SK-N-SH (cell line): ENCODE measurements at regions not wholly inside any gene's neighbourhood (a gene's known extent, or its start where the extent isn't known, plus 50 kb on each side); places are given as distances from the start of the nearest gene placed in this dataset.

ENCODE experiments used
- CTCF ChIA-PET: fragments of 300-600, 350-600 bp; formaldehyde crosslinking; extraction: SDS; loops from one replicate; lab custom pipeline; 2021; lab: Yijun Ruan, JAX
- POLR2A ChIA-PET: fragments of 350-600 bp; sonication (Branson Sonifier 250); formaldehyde crosslinking; extraction: SDS; loops from one replicate; lab custom pipeline; 2020; ENCODE audit warnings: antibody characterized with exemption, inconsistent platforms; lab: Yijun Ruan, JAX
- DNase-seq: peaks from one replicate; pipeline ENCODE4 v3.0.0; 2012
- H2AFZ ChIP-seq: fragments of 200-600 bp; sonication (generic); 2 replicates; pipeline ENCODE4 v1.8.1; 2016; ENCODE audit warnings: antibody characterized with exemption, mild to moderate bottlenecking, low read depth
- H3F3A ChIP-seq: fragments of 200-600 bp; sonication (generic); replicated peaks from 2 replicates; pipeline ENCODE3; 2016; ENCODE audit warnings: antibody characterized with exemption, mild to moderate bottlenecking; ENCODE audit not compliant: insufficient read depth
- H3K27ac ChIP-seq, 2 experiments: fragments of 200-500 bp in 1 of 2; fragments of 200-600 bp in 1 of 2; sonication (Bioruptor generic) in 1 of 2; sonication (generic), shearing (Covaris generic) in 1 of 2; 2 replicates each; pipeline versions ENCODE4 v1.5.1 to v1.6.1; 2014 to 2016; ENCODE audit warnings: low read depth in 2 of 2, inconsistent platforms in 1 of 2, low read length in 1 of 2, mild to moderate bottlenecking in 1 of 2, mixed read lengths in 1 of 2
- H3K27me3 ChIP-seq: fragments of 200-600 bp; sonication (generic), shearing (Covaris generic); 2 replicates; pipeline ENCODE4 v1.6.1; 2016; ENCODE audit warnings: mixed run types; ENCODE audit not compliant: insufficient read depth
- H3K36me3 ChIP-seq, 2 experiments: fragments of 200-500 bp in 1 of 2; fragments of 200-600 bp in 1 of 2; sonication (Bioruptor generic) in 1 of 2; sonication (generic) in 1 of 2; replicated peaks in 1 of 2; 2 replicates each; pipeline versions ENCODE3 to v1.5.1; 2014 to 2016; ENCODE audit warnings: low read length in 1 of 2, mild to moderate bottlenecking in 1 of 2; ENCODE audit not compliant: insufficient read depth in 2 of 2, control insufficient read depth in 1 of 2
- H3K4me1 ChIP-seq, 2 experiments: fragments of 200-500 bp in 1 of 2; fragments of 200-600 bp in 1 of 2; sonication (Bioruptor generic) in 1 of 2; sonication (generic), shearing (Covaris generic) in 1 of 2; 2 replicates each; pipeline versions ENCODE4 v1.5.1 to v1.6.1; 2014 to 2016; ENCODE audit warnings: low read depth in 1 of 2, low read length in 1 of 2, mixed run types in 1 of 2; ENCODE audit not compliant: insufficient read depth in 2 of 2, control insufficient read depth in 1 of 2
- H3K4me2 ChIP-seq: fragments of 200-600 bp; sonication (generic), shearing (Covaris generic); 2 replicates; pipeline ENCODE4 v1.6.1; 2017; ENCODE audit warnings: mixed run types
- H3K4me3 ChIP-seq, 2 experiments: fragments of 200-500 bp in 1 of 2; fragments of 200-600 bp in 1 of 2; sonication (Bioruptor generic) in 1 of 2; sonication (generic), shearing (Covaris generic) in 1 of 2; 2 replicates each; pipeline versions ENCODE4 v1.5.1 to v1.8.1; 2014 to 2016; ENCODE audit warnings: low read depth in 2 of 2, inconsistent platforms in 1 of 2, low read length in 1 of 2, mild to moderate bottlenecking in 1 of 2, mixed read lengths in 1 of 2, moderate library complexity in 1 of 2
- H3K79me2 ChIP-seq: fragments of 200-600 bp; sonication (generic); 2 replicates; pipeline ENCODE4 v1.8.1; 2017; ENCODE audit warnings: mild to moderate bottlenecking; ENCODE audit not compliant: insufficient read depth
- H3K9ac ChIP-seq: fragments of 200-600 bp; sonication (generic); 2 replicates; pipeline ENCODE4 v1.6.1; 2017; ENCODE audit warnings: mixed run types
- H3K9me2 ChIP-seq: fragments of 200-600 bp; sonication (generic); 2 replicates; pipeline ENCODE4 v1.6.1; 2017; ENCODE audit warnings: mixed run types
- H3K9me3 ChIP-seq: fragments of 200-600 bp; sonication (generic); 2 replicates; pipeline ENCODE4 v1.6.1; 2017; ENCODE audit warnings: mixed run types, mild to moderate bottlenecking, moderate library complexity
- H4K20me1 ChIP-seq: fragments of 200-600 bp; sonication (generic); 2 replicates; pipeline ENCODE4 v1.6.1; 2017; ENCODE audit warnings: mild to moderate bottlenecking, mixed run types; ENCODE audit not compliant: insufficient read depth
- CHD2 ChIP-seq: fragments of 150-350 bp; IDR thresholded peaks from 2 replicates; pipeline ENCODE4 v1.6.1; 2018; ENCODE audit warnings: low read length; ENCODE audit not compliant: partially characterized antibody
- CTCF ChIP-seq: fragments of 200-600 bp; sonication (generic); IDR thresholded peaks from 2 replicates; pipeline ENCODE4 v1.6.1; 2017; ENCODE audit warnings: antibody characterized with exemption, mild to moderate bottlenecking, moderate library complexity
- EP300 ChIP-seq, 2 experiments: IDR thresholded peaks; 2 replicates each; pipeline versions ENCODE4 v1.4.0 to v1.6.1; 2012; ENCODE audit warnings: borderline replicate concordance in 1 of 2, low read depth in 1 of 2, low read length in 1 of 2
- GATA2 ChIP-seq: sonication (generic); formaldehyde crosslinking; IDR thresholded peaks from 2 replicates; pipeline ENCODE4 v1.5.0; 2020; ENCODE audit warnings: mild to moderate bottlenecking, missing genetic modification reagents
- MAX ChIP-seq: IDR thresholded peaks from 2 replicates; pipeline ENCODE4 v1.4.0; 2012; ENCODE audit warnings: low read depth
- NRF1 ChIP-seq: IDR thresholded peaks from 2 replicates; pipeline ENCODE4 v1.6.1; 2012; ENCODE audit warnings: low read depth, mild to moderate bottlenecking, low read length
- RXRA ChIP-seq: IDR thresholded peaks from 2 replicates; pipeline ENCODE4 v1.4.0; 2012; ENCODE audit warnings: low read depth, mild to moderate bottlenecking, borderline replicate concordance
- TEAD4 ChIP-seq: IDR thresholded peaks from 2 replicates; pipeline ENCODE4 v1.4.0; 2012; ENCODE audit warnings: mild to moderate bottlenecking, borderline replicate concordance; ENCODE audit not compliant: insufficient read depth
- WGBS: methylation state at CpG from one replicate; pipeline ENCODE4 v1.1.6; 2017; ENCODE audit warnings: low lambda C conversion rate; 5-methylcytosine and 5-hydroxymethylcytosine counted together
- TF ChIP-seq, protein P1 (sequence below): fragments of 150-350 bp; IDR thresholded peaks from 2 replicates; pipeline ENCODE4 v1.6.1; 2017; ENCODE audit warnings: antibody characterized with exemption, low read length, low read depth, borderline replicate concordance

GRCh38 chr9:22700171-22700570 is 253.5 kb downstream of the DMRTA1 start:
- Histone ChIP-seq H3K27me3 (no peaks in the 10 kb centered on the region), H3K27ac (no peak overlapping the region), H2AFZ (no peak overlapping the region), H3K9ac (no peak overlapping the region), H3K9me3 (no peaks in the 10 kb centered on the region), H3K36me3 (no peaks in the 10 kb centered on the region), H3K79me2 (no peaks in the 10 kb centered on the region), H3K4me1 (no peaks in the 10 kb centered on the region), H4K20me1 (no peaks in the 10 kb centered on the region), H3K4me3 (no peak overlapping the region), H3K4me2 (no peak overlapping the region), H3F3A (no peaks in the 10 kb centered on the region), H3K9me2 (no peaks in the 10 kb centered on the region)
- ChIA-PET POLR2A (no interaction called here), CTCF (no interaction called here)
- TF ChIP-seq CHD2 (no peak), CTCF (no peak), RXRA (no peak), GATA2 (CRISPR knock-in tag) (no peak), TEAD4 (no peak), NRF1 (no peak)
- TF ChIP-seq, protein P1, sequence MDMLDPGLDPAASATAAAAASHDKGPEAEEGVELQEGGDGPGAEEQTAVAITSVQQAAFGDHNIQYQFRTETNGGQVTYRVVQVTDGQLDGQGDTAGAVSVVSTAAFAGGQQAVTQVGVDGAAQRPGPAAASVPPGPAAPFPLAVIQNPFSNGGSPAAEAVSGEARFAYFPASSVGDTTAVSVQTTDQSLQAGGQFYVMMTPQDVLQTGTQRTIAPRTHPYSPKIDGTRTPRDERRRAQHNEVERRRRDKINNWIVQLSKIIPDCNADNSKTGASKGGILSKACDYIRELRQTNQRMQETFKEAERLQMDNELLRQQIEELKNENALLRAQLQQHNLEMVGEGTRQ = no peak
- DNase-seq = no peak

DNA sequence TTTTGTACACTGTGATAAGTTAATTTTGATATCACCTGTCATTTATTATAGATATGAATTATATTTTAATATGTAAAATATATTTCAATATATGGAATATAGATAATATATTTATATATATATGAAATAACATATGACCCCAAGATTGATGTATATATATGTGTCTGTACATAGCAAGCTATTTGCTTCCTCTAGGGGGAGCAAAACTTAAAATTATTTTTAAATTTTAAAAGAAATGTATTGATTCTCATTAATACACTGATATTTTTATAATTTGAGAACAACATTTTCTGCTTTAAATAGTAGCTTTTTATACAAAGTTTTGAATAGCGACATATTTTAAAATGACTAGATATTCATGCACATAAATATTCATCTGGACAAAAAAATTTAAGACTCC is 272.0 kb downstream of the DMRTA1 start:
- POLR2A ChIA-PET = no interaction called here
- no peak for TF ChIP-seq MAX
- TF ChIP-seq CTCF = peak; percentile 43
- no peak for TF ChIP-seq EP300 (IDR thresholded peaks at IDR 0.05; ENCODE audit: borderline replicate concordance in 1 of 2, low read depth in 1 of 2, low read length in 1 of 2)
- Histone ChIP-seq H3K4me3 (no peak overlapping the region), H3F3A (no peaks in the 10 kb centered on the region), H3K9me3 (no peaks in the 10 kb centered on the region), H3K27me3 (no peaks in the 10 kb centered on the region), H3K36me3 (no peaks in the 10 kb centered on the region), H3K79me2 (no peaks in the 10 kb centered on the region), H3K27ac (no peak overlapping the region), H3K4me1 (no peaks in the 10 kb centered on the region), H3K9me2 (peaks cover 2% of the 10 kb centered on the region; the same call in 1 of the 2 replicates), H3K4me2 (no peak overlapping the region), H4K20me1 (no peaks in the 10 kb centered on the region), H2AFZ (no peak overlapping the region), H3K9ac (no peak overlapping the region)
- no peak for DNase-seq
- CTCF ChIA-PET = interaction anchor here (0.9 to 1.2 kb wide), 4 partner anchors 13 to 779 kb away, joined by 3 read pairs; no protein-coding TSS in a partner anchor
- 2% methylated on average over 1 of the region's 1 CpG for WGBS
